H9 (cell line): ENCODE measurements at regions not wholly inside any gene's neighbourhood (a gene's known extent, or its start where the extent isn't known, plus 50 kb on each side); places are given as distances from the start of the nearest gene placed in this dataset.

Source experiments
- DNase-seq: peaks from one replicate; pipeline ENCODE4 v3.0.0-alpha.2; 2017
- H2AFZ ChIP-seq: one replicate; pipeline ENCODE4 v1.6.1; 2013; ENCODE audit warnings: mild to moderate bottlenecking, low read length, control low read depth, moderate library complexity
- H2AK5ac ChIP-seq: 2 replicates; pipeline ENCODE4 v1.6.1; 2013; ENCODE audit warnings: low read length, control low read depth, mixed read lengths; ENCODE audit not compliant: insufficient read length
- H2BK120ac ChIP-seq: one replicate; pipeline ENCODE4 v1.6.1; 2013; ENCODE audit warnings: low read depth, mild to moderate bottlenecking, low read length, control low read depth, inconsistent platforms; ENCODE audit not compliant: poor library complexity, severe bottlenecking
- H2BK12ac ChIP-seq: 2 replicates; pipeline ENCODE4 v1.6.1; 2013; ENCODE audit warnings: low read length, control low read depth, mixed read lengths, low read depth; ENCODE audit not compliant: insufficient read length
- H2BK15ac ChIP-seq: 2 replicates; pipeline ENCODE4 v1.6.1; 2013; ENCODE audit warnings: low read depth, low read length, control low read depth
- H2BK20ac ChIP-seq: one replicate; pipeline ENCODE4 v1.6.1; 2013; ENCODE audit warnings: low read depth, mild to moderate bottlenecking, low read length, control low read depth, inconsistent platforms; ENCODE audit not compliant: poor library complexity, severe bottlenecking
- H2BK5ac ChIP-seq: 2 replicates; pipeline ENCODE4 v1.6.1; 2013; ENCODE audit warnings: low read length, control low read depth, mixed read lengths; ENCODE audit not compliant: insufficient read length
- H3K14ac ChIP-seq: 2 replicates; pipeline ENCODE4 v1.6.1; 2013; ENCODE audit warnings: low read length, control low read depth; ENCODE audit not compliant: insufficient read depth
- H3K18ac ChIP-seq: 2 replicates; pipeline ENCODE4 v1.6.1; 2013; ENCODE audit warnings: low read depth, mild to moderate bottlenecking, mixed read lengths, low read length, control low read depth; ENCODE audit not compliant: insufficient read length
- H3K23ac ChIP-seq: 2 replicates; pipeline ENCODE4 v1.6.1; 2013; ENCODE audit warnings: low read length, control low read depth, mixed read lengths, low read depth; ENCODE audit not compliant: insufficient read length
- H3K23me2 ChIP-seq: 2 replicates; pipeline ENCODE4 v1.6.1; 2013; ENCODE audit warnings: low read depth, mild to moderate bottlenecking, mixed read lengths, low read length, control low read depth; ENCODE audit not compliant: insufficient read length, poor library complexity, severe bottlenecking
- H3K27ac ChIP-seq: 2 replicates; pipeline ENCODE4 v1.5.1; 2013; ENCODE audit warnings: low read length, control low read depth, mixed read lengths, low read depth; ENCODE audit not compliant: insufficient read length
- H3K27me3 ChIP-seq: 2 replicates; pipeline ENCODE4 v1.6.1; 2013; ENCODE audit warnings: low read length, control low read depth, inconsistent platforms; ENCODE audit not compliant: insufficient read depth
- H3K4ac ChIP-seq: 2 replicates; pipeline ENCODE4 v1.6.1; 2013; ENCODE audit warnings: low read depth, mild to moderate bottlenecking, control low read depth, inconsistent platforms, low read length, moderate library complexity
- H3K4me1 ChIP-seq: 2 replicates; pipeline ENCODE4 v1.6.1; 2013; ENCODE audit warnings: low read length, control low read depth, inconsistent platforms; ENCODE audit not compliant: insufficient read depth
- H3K4me2 ChIP-seq: 2 replicates; pipeline ENCODE4 v1.6.1; 2013; ENCODE audit warnings: low read length, control low read depth, mixed read lengths; ENCODE audit not compliant: insufficient read length, insufficient read depth
- H3K56ac ChIP-seq: 2 replicates; pipeline ENCODE4 v1.6.1; 2013; ENCODE audit warnings: low read depth, mild to moderate bottlenecking, mixed read lengths, low read length, control low read depth; ENCODE audit not compliant: insufficient read length
- H3K79me1 ChIP-seq: 2 replicates; pipeline ENCODE4 v1.6.1; 2013; ENCODE audit warnings: low read depth, mild to moderate bottlenecking, moderate library complexity, low read length, control low read depth, inconsistent platforms; ENCODE audit not compliant: insufficient read depth, poor library complexity, severe bottlenecking
- H3K79me2 ChIP-seq: 2 replicates; pipeline ENCODE4 v1.6.1; 2013; ENCODE audit warnings: low read length, control low read depth, inconsistent platforms; ENCODE audit not compliant: insufficient read depth
- H3K9ac ChIP-seq: 2 replicates; pipeline ENCODE4 v1.6.1; 2013; ENCODE audit warnings: low read length, control low read depth, mixed read lengths; ENCODE audit not compliant: insufficient read length; ENCODE audit errors: extremely low read depth
- H3K9me3 ChIP-seq: one replicate; pipeline ENCODE4 v1.6.1; 2013; ENCODE audit warnings: low read depth, low read length, inconsistent platforms; ENCODE audit not compliant: control insufficient read depth
- H3T11ph ChIP-seq: one replicate; pipeline ENCODE4 v1.6.1; 2013; ENCODE audit warnings: mild to moderate bottlenecking, low read length, control low read depth, inconsistent platforms
- H4K20me1 ChIP-seq: one replicate; pipeline ENCODE4 v1.6.1; 2013; ENCODE audit not compliant: control insufficient read depth, insufficient read length, insufficient read depth
- H4K5ac ChIP-seq: 2 replicates; pipeline ENCODE4 v1.6.1; 2013; ENCODE audit warnings: low read depth, mild to moderate bottlenecking, mixed read lengths, low read length, control low read depth; ENCODE audit not compliant: insufficient read length
- H4K8ac ChIP-seq: replicated peaks from 2 replicates; pipeline ENCODE4 v1.6.1; 2013; ENCODE audit warnings: low read length, control low read depth, mixed read lengths, low read depth; ENCODE audit not compliant: insufficient read length
- H4K91ac ChIP-seq: 2 replicates; pipeline ENCODE4 v1.6.1; 2013; ENCODE audit warnings: low read depth, mild to moderate bottlenecking, moderate library complexity, mixed read lengths, low read length, control low read depth; ENCODE audit not compliant: insufficient read length
- H3K27ac Mint-ChIP-seq, 3 experiments: 2 replicates in 2 of 3; 3 replicates in 1 of 3; pipeline ENCODE4 v1.8.0; 2020 to 2021; ENCODE audit warnings: mixed read lengths in 3 of 3, mild to moderate bottlenecking in 1 of 3, moderate library complexity in 1 of 3
- H3K27me3 Mint-ChIP-seq: 2 replicates; pipeline ENCODE4 v1.8.0; 2021; ENCODE audit warnings: low read depth, mild to moderate bottlenecking, moderate library complexity, mixed read lengths
- H3K36me3 Mint-ChIP-seq, 3 experiments: 2 replicates in 2 of 3; 3 replicates in 1 of 3; pipeline ENCODE4 v1.8.0; 2020 to 2021; ENCODE audit warnings: low read depth in 3 of 3, mixed read lengths in 3 of 3; ENCODE audit not compliant: insufficient read depth in 1 of 3
- H3K4me1 Mint-ChIP-seq, 2 experiments: 2 replicates each; pipeline ENCODE4 v1.8.0; 2020; ENCODE audit warnings: mixed read lengths in 2 of 2
- H3K4me3 Mint-ChIP-seq, 2 experiments: 2 replicates in 1 of 2; 3 replicates in 1 of 2; pipeline ENCODE4 v1.8.0; 2020 to 2021; ENCODE audit warnings: mild to moderate bottlenecking in 2 of 2, mixed read lengths in 2 of 2, moderate library complexity in 1 of 2
- H3K9me3 Mint-ChIP-seq, 2 experiments: 2 replicates in 1 of 2; 3 replicates in 1 of 2; pipeline ENCODE4 v1.8.0; 2020; ENCODE audit warnings: mild to moderate bottlenecking in 2 of 2, mixed read lengths in 2 of 2, moderate library complexity in 1 of 2
- WGBS: extraction: QIAGEN DNeasy Blood & Tissue Kit; methylation state at CpG from one replicate; pipeline ENCODE4 v1.1.7; 2013; ENCODE audit warnings: missing lambda C conversion rate, low lambda C conversion rate, mixed read lengths; ENCODE audit not compliant: insufficient read length; ENCODE audit errors: extremely low coverage; 5-methylcytosine and 5-hydroxymethylcytosine counted together
- TF ChIP-seq, protein P1 (sequence below): fragments of 200-600 bp; sonication (generic); conservative IDR thresholded peaks from 3 replicates; pipeline ENCODE4 v1.8.0; 2021; ENCODE audit warnings: antibody characterized with exemption, mild to moderate bottlenecking

DNA sequence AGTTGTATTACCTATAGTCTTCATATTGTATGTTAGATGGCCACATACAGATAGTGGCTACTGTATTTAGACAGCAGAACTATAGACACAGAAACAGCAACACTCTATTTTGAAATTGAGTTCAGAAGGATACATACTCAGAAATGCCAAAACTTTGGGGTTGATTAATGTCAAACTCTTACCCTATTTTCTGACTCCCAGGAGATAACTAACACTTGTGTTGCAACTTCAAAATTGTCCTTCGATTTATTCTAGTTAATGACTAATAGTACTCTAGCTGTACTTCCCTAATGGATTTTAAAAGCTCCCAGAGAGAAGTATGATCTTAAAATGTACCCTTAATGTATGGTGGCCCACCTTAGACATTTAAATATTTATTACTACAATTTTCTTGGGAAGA lies 229.9 kb upstream of the UGT8 start:
- Mint-ChIP-seq H3K4me3 (no peak overlapping the region), H3K36me3 (no peaks in the 10 kb centered on the region), H3K27ac (no peak overlapping the region), H3K27me3 (no peaks in the 10 kb centered on the region; the same call in 1 of the 2 replicates), H3K9me3 (no peaks in the 10 kb centered on the region), H3K4me1 (peaks cover 0 to 5% of the 10 kb centered on the region in 2 experiments; a peak in 1 of 4 replicates)
- Histone ChIP-seq H3K27ac (no peak overlapping the region), H3K79me2 (no peaks in the 10 kb centered on the region), H3K56ac (no peak overlapping the region), H3K18ac (no peak overlapping the region), H2AFZ (no peak overlapping the region), H4K91ac (no peak overlapping the region), H4K20me1 (no peaks in the 10 kb centered on the region), H3K4ac (no peak overlapping the region), H3K27me3 (no peaks in the 10 kb centered on the region), H2BK20ac (no peak overlapping the region), H3K23me2 (no peaks in the 10 kb centered on the region), H3K79me1 (no peaks in the 10 kb centered on the region), H2AK5ac (no peak overlapping the region), H3T11ph (no peak overlapping the region), H2BK120ac (no peak overlapping the region), H3K9me3 (no peaks in the 10 kb centered on the region), H3K23ac (no peak overlapping the region), H4K5ac (no peak overlapping the region), H4K8ac (no peak overlapping the region), H2BK12ac (no peak overlapping the region), H2BK15ac (no peak overlapping the region), H3K9ac (no peak overlapping the region), H2BK5ac (no peak overlapping the region), H3K4me2 (no peak overlapping the region), H3K14ac (no peak overlapping the region), H3K4me1 (0 out of 2 replicates have a peak, but pooled peaks cover 2% of the 10 kb centered on the region)
- TF ChIP-seq, protein P1, sequence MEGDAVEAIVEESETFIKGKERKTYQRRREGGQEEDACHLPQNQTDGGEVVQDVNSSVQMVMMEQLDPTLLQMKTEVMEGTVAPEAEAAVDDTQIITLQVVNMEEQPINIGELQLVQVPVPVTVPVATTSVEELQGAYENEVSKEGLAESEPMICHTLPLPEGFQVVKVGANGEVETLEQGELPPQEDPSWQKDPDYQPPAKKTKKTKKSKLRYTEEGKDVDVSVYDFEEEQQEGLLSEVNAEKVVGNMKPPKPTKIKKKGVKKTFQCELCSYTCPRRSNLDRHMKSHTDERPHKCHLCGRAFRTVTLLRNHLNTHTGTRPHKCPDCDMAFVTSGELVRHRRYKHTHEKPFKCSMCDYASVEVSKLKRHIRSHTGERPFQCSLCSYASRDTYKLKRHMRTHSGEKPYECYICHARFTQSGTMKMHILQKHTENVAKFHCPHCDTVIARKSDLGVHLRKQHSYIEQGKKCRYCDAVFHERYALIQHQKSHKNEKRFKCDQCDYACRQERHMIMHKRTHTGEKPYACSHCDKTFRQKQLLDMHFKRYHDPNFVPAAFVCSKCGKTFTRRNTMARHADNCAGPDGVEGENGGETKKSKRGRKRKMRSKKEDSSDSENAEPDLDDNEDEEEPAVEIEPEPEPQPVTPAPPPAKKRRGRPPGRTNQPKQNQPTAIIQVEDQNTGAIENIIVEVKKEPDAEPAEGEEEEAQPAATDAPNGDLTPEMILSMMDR, result no peak
- no peak for DNase-seq
- WGBS, result no CpG with 5 or more reads among the region's 1 CpG
